ENCODE measurements at regions not wholly inside any gene's neighbourhood (a gene's known extent, or its start where the extent isn't known, plus 50 kb on each side); places are given as distances from the start of the nearest gene placed in this dataset.

- BruUV-seq (replicated peaks), result no TSS peak
- Histone ChIP-seq H3K79me2 (ENCODE audit: low read length) (no peaks in the 10 kb centered on the region), H3K27me3 (ENCODE audit: low read length) (peaks cover 9% of the 10 kb centered on the region), H3K9ac (ENCODE audit: low read length) (no peak overlapping the region), H2AFZ (ENCODE audit: low read length) (no peak overlapping the region), H3K9me2 (replicated peaks; ENCODE audit: low read length) (no peaks in the 10 kb centered on the region), H3K36me3 (ENCODE audit: low read depth, low read length) (no peaks in the 10 kb centered on the region), H3K4me1 (ENCODE audit: insufficient read depth, low read length) (no peaks in the 10 kb centered on the region), H3K9me3 (ENCODE audit: low read length) (no peaks in the 10 kb centered on the region), H3K4me3 (ENCODE audit: low read length) (no peak overlapping the region), H3F3A (ENCODE audit: low read length, unreplicated experiment) (no peaks in the 10 kb centered on the region), H3K4me2 (ENCODE audit: low read length) (no peak overlapping the region), H4K20me1 (ENCODE audit: low read length) (no peaks in the 10 kb centered on the region), H3K27ac (ENCODE audit: low read length) (no peak overlapping the region)
- ATAC-seq (no peak), DNase-seq (no peak)
- POLR2A ChIA-PET (ENCODE audit: unreplicated experiment), result no interaction called here
- CTCF ChIA-PET, result no interaction called here
- intact Hi-C loops (cut with micrococcal nuclease), result no loop called here
- TF ChIP-seq EZH2phosphoT487 (IDR thresholded peaks at IDR 0.05; ENCODE audit: borderline replicate concordance, low read length), result no peak
- no peak for TF ChIP-seq CTCF (conservative IDR thresholded peaks at IDR 0.05; ENCODE audit: low read depth, low read length)
- no peak for TF ChIP-seq EZH2 (IDR thresholded peaks at IDR 0.05; ENCODE audit: low read length, unreplicated experiment)
These were observed 80.9 kb upstream of the KLF13 start for GRCh38 chr15:31245756-31246155.

- H3K9me2 ChIP-seq (replicated peaks; ENCODE audit: low read length), result no peaks in the 10 kb centered on the region
- no peak for ATAC-seq
- DNase-seq, result no peak
- ChIA-PET POLR2A (ENCODE audit: unreplicated experiment) (no interaction called here), CTCF (no interaction called here)
- TF ChIP-seq CTCF (conservative IDR thresholded peaks at IDR 0.05; ENCODE audit: low read depth, low read length) (no peak), EZH2phosphoT487 (IDR thresholded peaks at IDR 0.05; ENCODE audit: borderline replicate concordance, low read length) (no peak), EZH2 (IDR thresholded peaks at IDR 0.05; ENCODE audit: low read length, unreplicated experiment) (no peak)
- peaks cover 21% of the 10 kb centered on the region for H3K27me3 ChIP-seq (ENCODE audit: low read length)
- no peaks in the 10 kb centered on the region for H3K79me2 ChIP-seq (ENCODE audit: low read length)
- H3K4me1 ChIP-seq (ENCODE audit: insufficient read depth, low read length), result no peaks in the 10 kb centered on the region
- no TSS peak for BruUV-seq (replicated peaks)
- no peak overlapping the region for H3K9ac ChIP-seq (ENCODE audit: low read length)
- H3K9me3 ChIP-seq (ENCODE audit: low read length), result no peaks in the 10 kb centered on the region
- H3K27ac ChIP-seq (ENCODE audit: low read length), result no peak overlapping the region
- intact Hi-C loops (cut with micrococcal nuclease), result no loop called here
- H3K4me2 ChIP-seq (ENCODE audit: low read length), result no peak overlapping the region
- no peak overlapping the region for H2AFZ ChIP-seq (ENCODE audit: low read length)
- H3K4me3 ChIP-seq (ENCODE audit: low read length), result no peak overlapping the region
- H3F3A ChIP-seq (ENCODE audit: low read length, unreplicated experiment), result no peaks in the 10 kb centered on the region
- H3K36me3 ChIP-seq (ENCODE audit: low read depth, low read length), result no peaks in the 10 kb centered on the region
- H4K20me1 ChIP-seq (ENCODE audit: low read length), result no peaks in the 10 kb centered on the region
These were observed 79.2 kb upstream of the KLF13 start for GRCh38 chr15:31247404-31247803.

- Histone ChIP-seq H3K4me2 (ENCODE audit: low read length) (no peak overlapping the region), H2AFZ (ENCODE audit: low read length) (no peak overlapping the region), H3K9ac (ENCODE audit: low read length) (no peak overlapping the region), H4K20me1 (ENCODE audit: low read length) (no peaks in the 10 kb centered on the region), H3K27me3 (ENCODE audit: low read length) (peaks cover 21% of the 10 kb centered on the region), H3K79me2 (ENCODE audit: low read length) (no peaks in the 10 kb centered on the region), H3F3A (ENCODE audit: low read length, unreplicated experiment) (no peaks in the 10 kb centered on the region), H3K9me3 (ENCODE audit: low read length) (no peaks in the 10 kb centered on the region), H3K36me3 (ENCODE audit: low read depth, low read length) (no peaks in the 10 kb centered on the region), H3K4me1 (ENCODE audit: insufficient read depth, low read length) (no peaks in the 10 kb centered on the region), H3K9me2 (replicated peaks; ENCODE audit: low read length) (no peaks in the 10 kb centered on the region), H3K27ac (ENCODE audit: low read length) (no peak overlapping the region), H3K4me3 (ENCODE audit: low read length) (no peak overlapping the region)
- intact Hi-C loops (cut with micrococcal nuclease), result no loop called here
- DNase-seq, result no peak
- no TSS peak for BruUV-seq (replicated peaks)
- ChIA-PET POLR2A (ENCODE audit: unreplicated experiment) (no interaction called here), CTCF (no interaction called here)
- TF ChIP-seq EZH2 (IDR thresholded peaks at IDR 0.05; ENCODE audit: low read length, unreplicated experiment) (no peak), CTCF (conservative IDR thresholded peaks at IDR 0.05; ENCODE audit: low read depth, low read length) (no peak), EZH2phosphoT487 (IDR thresholded peaks at IDR 0.05; ENCODE audit: borderline replicate concordance, low read length) (no peak)
- ATAC-seq, result no peak
These were observed 78.4 kb upstream of the KLF13 start for GRCh38 chr15:31248263-31248662.
